GM21447 (cell line): ENCODE measurements at regions not wholly inside any gene's neighbourhood (a gene's known extent, or its start where the extent isn't known, plus 50 kb on each side); places are given as distances from the start of the nearest gene placed in this dataset.

Experiments
- ATAC-seq: cut with Tn5 transposase; IDR thresholded peaks from one replicate; pipeline ENCODE4 v1.9.1; 2021; ENCODE audit not compliant: unreplicated experiment

GRCh38 chr11:81470446-81470845, 1263.2 kb downstream of the FAM181B start:
- ATAC-seq: no peak

DNA sequence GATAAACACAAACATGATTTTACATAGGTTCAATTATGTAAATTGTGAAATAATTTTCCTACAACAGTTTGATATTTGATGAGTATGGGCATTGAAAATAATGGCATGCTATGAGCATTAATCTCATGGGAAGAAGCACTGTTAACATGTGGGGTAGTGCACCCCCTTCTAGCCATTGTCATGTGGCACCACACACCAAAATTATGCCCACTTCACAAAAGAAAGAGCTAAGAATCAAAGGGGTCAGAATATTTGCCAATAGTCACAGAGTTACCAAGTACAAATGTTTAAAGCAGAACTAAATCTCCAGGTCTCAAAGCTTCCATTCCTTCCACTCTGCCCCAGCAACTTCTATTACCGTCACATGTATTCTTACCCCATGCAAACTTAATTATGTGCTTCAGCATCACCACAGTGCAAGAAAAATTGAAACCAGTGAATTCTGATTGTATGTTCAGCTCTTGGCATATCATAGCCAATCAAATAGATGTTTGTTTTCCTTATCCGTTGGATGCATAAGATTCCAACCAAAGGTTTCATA, 1273.8 kb downstream of the FAM181B start:
- no peak for ATAC-seq

DNA sequence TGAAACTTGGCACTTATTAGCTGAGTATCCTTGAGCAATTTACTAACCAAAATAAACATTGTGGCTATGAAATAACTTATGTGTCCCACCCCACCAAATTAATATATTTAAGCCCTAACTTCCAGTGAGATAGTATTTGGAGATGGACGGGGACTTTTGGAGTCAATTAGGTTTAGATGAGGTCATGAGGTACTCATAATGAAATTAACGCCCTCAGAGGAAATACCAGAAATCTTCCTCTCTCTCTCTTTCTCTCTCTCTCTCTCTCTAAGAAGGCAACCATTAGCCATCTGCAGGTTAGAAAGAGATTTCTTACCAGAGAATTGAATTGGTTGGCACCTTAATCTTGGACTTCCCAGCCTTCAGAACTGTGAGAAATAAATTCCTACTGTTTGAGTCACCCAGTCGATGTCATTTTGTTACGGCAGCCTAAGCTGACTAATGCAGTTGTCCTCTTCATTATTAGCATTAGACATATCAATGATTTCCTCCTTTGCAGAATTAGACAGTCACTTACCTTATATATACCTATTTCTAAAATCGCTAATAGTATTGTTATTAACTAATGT, 1284.0 kb downstream of the FAM181B start:
- ATAC-seq: no peak

DNA sequence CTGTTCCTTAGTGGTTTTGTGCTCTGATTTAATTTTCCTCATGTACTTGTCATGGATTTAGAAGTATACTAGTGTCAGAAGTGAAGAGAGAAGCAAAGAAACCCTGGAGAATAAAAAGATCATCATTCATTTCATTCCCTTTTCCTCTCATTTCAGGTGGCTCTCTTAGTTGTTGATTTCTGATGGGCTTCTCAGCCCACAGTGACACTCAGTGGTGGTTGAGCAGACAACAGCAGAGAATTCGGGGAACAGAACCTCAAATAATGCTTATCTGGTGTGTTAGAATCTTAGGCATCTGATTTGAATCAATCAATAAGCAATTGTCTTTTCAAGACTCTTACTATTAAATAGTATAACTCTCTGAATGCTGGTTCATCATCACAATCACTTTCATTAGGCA, 1289.4 kb downstream of the FAM181B start:
- no peak for ATAC-seq

- ATAC-seq: no peak
Observed at GRCh38 chr11:81432333-81432732, 1301.3 kb downstream of the FAM181B start.

DNA sequence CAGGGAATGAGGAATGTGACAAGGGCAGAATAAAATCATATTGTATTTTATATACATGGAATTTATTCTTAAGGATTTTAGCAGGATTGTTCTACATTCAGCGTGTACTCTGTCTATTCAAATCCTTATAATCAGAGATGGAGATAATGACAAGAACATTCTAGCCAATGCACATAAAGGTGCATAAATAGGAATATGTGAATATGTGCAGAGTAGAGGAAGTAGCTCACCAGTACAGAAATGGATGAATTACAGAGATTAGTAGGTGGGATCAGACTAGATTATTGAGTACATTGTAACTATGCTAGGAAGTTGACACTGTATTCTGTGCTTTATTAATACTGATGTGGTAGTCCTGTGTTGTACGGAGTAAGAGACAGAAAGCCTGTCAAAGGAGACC, 1308.8 kb downstream of the FAM181B start:
- no peak for ATAC-seq

DNA sequence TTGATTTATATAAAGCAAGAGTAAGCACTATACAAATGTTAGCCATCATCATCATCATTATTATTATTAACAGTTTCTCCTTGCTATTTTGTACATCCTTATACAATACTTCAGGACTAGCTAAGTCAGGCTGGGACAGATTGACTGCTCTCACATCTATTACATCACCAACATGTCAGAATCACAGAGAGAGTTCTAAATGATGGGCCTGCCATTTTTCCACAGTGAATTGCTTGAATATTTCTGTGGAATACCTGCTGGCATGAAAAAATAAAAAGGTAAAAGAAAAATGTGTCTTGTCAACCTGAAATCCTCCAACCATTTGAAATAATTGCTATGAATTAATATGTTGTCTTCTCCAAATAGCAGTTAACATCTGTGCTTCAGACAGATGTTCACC, 1311.3 kb downstream of the FAM181B start:
- ATAC-seq: no peak

DNA sequence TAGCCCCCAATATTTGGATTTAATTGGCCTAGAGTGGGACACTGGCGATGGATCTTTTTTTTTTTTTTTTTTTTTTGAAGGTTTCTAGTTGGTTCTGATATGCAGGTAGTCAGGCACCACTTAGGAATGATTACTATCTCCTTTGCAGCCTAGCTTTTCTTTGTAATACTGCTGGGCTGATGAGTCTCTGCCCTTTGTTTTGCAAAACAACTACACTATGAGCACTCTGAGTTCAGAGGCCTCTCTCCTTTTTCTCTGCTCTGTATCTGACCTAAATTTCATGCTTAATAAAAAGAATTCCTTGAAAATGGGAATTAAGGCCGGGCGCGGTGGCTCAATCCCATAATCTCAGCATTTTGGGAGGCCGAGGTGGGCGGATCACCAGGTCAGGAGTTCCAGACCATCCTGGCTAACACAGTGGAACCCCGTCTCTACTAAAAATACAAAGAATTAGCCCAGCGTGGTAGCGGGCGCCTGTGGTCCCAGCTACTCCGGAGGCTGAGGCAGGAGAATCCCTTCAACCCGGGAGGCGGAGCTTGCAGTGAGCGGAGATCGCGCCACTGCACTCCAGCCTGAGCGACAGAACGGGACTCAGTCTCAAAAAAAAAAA, 1312.3 kb downstream of the FAM181B start:
- ATAC-seq: no peak

DNA sequence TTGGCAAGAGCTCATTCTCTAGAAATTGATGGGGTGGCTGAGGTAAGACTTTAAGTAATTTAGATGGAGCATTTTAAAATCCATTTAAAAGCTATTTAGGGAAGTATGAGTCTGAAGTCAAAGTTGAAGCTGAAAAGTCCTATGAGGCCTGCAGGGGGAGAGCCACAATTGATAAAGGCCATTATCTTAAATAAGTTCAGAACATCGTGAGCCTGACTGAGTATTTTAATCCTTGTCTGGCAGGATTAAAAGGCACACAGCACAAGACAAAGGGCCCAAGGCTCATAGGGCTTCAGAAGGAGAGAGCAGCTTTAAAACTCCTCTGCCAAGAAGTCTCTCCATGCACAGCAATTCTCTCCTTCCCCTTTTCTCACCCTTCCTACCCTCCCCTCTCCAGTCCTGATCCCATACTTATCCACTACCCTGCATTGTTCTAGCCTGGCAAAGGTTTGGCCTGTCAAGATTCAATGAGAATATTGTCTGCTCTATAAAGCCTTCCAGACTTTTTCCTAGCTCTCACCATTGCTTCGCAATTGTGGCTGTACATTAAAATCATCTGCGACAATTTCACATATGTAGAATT, 1312.9 kb downstream of the FAM181B start:
- ATAC-seq: no peak

DNA sequence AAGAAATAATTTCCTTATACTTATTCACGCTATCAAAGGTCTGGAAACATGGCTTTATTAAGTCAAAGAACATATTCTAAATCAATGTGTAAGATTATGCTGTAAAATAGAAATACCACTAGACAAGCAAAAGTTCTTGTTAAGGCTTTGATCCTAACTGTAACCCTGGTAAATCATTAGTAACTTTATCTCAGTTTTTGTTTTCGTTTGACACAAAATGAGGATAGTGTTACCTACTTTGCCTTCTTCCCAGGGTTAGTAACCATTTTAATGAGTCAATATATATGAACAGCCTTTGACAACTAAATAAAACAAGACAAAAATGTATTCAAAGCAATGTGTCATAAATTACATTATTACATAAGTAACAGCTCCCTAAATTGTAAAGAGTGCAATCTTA, 1336.3 kb downstream of the FAM181B start:
- ATAC-seq: no peak

- no peak for ATAC-seq
Observed at GRCh38 chr11:81394311-81394710, 1339.4 kb downstream of the FAM181B start.

DNA sequence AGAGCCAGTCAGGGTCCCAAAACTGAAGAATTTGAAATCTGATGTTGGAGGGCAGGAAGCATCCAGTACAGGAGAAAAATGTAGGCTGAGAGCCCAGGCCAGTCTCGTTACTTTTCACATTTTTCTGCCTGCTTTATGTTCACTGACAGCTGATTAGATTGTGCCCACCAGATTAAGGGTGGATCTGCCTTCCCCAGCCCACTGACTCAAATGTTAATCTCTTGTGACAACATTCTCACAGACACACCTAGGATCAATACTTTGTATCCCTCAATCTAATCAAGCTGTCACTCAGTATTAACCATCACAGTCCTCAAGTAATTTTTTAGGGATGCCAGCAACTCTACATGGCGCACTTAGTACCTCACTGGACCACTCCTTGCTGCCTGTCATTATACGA, 1345.3 kb downstream of the FAM181B start:
- ATAC-seq: no peak

GRCh38 chr11:81380395-81380794, 1353.3 kb downstream of the FAM181B start:
- no peak for ATAC-seq

DNA sequence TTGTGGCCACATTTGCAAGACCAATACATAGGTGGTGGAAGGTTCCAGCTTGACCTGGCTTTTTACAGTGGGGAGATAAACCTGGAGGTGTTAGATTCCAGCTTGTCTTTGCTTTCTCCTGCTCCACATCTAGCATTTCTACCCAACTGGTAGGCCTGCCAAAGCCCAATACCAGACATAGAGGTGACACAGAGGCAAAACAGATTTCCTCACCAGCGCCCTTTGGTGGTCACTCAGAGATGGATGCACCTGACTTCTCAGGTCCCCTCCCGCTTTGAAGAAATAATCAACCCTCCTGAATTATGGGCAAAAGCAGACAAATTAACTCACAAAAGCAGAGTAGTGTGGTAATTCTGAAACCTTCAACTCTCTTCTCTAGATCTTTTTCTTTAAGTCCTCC, 1356.2 kb downstream of the FAM181B start:
- no peak for ATAC-seq

- ATAC-seq: no peak
Observed at GRCh38 chr11:81373986-81374385, 1359.7 kb downstream of the FAM181B start.

DNA sequence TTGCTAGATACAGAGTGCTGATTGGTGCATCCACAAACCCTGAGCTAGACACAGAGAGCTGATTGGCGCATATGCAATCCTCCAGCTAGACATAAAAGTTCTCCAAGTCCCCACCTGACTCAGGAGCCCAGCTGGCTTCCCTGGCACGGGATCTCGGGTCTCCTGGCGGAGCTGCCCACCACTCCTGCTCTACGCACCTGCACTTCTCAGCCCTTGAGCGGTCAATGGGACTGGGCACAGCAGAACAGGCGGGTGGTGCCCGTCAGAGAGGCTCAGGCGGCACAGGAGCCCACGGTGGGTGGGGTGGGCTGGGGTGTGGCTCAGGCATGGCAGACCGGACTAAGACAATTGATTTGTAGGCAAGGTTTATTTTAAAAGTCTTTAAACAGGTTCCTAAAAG, 1365.5 kb downstream of the FAM181B start:
- no peak for ATAC-seq

DNA sequence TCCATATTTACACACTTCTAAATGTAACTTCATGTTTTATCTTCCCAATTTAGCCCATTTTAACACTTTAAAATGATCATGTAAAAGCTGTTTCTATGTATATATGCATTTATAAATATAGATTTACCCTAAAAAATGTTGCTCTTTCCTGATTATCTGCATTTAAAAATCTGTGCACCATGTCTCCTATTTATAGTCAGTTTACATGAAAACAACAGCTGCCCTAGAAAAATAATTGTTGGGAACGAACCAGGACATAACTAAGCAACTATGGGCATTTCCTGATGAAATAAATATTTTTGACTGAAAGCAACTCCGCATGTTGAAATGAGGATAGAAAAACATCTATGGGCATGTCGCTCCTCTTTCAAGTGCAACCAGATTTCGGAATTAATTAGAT, 1368.2 kb downstream of the FAM181B start:
- no peak for ATAC-seq

DNA sequence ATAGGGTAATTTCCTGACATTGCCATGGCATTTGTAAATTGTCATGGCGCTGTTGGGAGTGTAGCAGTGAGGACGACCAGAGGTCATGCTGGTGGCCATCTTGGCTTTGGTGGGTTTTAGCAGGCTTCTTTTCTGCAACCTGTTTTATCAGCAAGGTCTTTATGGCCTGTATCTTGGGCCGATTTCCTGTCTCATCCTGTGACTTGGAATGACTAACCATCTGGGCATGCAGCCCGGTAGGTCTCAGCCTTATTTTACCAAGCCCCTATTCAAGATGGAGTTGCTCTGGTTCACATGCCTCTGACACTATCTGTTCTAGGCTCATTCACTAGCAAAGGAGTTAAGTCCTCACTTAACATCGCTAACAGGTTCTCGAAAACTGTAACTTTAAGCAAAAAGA, 1374.2 kb downstream of the FAM181B start:
- no peak for ATAC-seq

DNA sequence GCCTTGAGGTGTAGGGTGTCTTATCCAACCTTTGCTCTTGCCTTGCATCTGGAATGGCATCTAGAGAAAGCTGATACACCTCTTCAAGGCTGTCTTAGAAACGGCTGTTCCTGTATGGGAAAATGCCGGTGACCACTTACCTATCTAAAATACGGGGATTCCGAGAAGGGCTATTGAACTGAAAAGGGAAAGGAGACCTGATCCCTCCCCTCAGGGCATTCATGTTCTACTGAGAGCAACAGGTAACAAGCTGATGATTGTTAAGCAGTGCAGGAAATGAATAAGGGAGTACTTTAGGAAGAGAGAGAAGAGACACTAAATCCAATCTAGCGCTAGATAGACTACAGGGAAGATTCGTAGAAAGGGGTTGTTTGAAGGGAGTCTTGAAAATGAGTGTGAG, 1388.1 kb downstream of the FAM181B start:
- ATAC-seq: no peak

DNA sequence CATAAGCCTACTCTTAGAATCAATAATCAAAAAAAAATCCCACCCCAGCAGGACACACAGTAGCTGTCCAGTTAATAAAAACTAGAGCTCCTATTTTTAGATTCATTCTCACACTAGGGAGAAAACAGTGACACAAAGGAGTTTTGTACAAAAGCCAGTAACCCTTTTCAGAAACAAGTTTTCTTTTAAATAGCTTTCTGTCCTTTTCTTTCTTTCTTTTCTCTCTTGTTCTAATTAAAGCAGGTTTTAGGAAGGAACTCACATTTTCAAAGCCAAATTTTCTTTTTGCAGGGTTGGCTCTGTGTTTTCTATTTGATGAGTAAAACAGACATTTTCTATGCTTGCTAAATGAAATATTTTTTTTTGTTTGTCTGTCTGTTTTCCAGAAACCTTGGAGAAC, 1390.7 kb downstream of the FAM181B start:
- ATAC-seq: no peak

- no peak for ATAC-seq
Observed at GRCh38 chr11:81340225-81340624, 1393.4 kb downstream of the FAM181B start.

DNA sequence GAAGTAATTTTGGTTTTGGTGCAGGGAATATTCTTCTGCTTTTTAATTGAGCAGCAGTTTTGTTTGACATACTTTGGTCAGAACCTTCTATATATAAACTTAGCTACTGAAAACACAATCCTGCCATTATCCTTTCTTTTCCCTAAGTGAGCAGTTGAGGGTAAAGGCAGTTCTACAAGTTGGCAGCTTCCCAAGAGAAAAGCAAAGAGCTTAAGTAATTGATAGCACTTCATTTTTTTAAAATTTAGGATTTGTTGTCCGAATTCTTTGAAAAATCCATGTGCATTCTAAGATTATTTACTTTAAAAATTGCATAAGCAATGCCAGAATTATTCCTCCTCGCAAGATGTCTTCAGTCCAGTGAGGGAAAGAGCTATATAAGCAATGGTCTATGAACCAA, 1394.1 kb downstream of the FAM181B start:
- no peak for ATAC-seq

GRCh38 chr11:81337756-81338155, 1395.9 kb downstream of the FAM181B start:
- no peak for ATAC-seq
